Suprapubic skin (tissue), 4 donors: ENCODE measurements at regions not wholly inside any gene's neighbourhood (a gene's known extent, or its start where the extent isn't known, plus 50 kb on each side); places are given as distances from the start of the nearest gene placed in this dataset.
"Not testable (repeated sequence)": the region's sequence is repeated elsewhere in the genome, so short reads cannot be mapped to it uniquely, and the experiment has no call there.

ENCODE experiments used
- DNase-seq, 2 donors: peaks; one replicate each; pipeline ENCODE4 v3.0.0-alpha.2; 2019; ENCODE audit warnings: low spot score in 2 of 2
- H3K27ac ChIP-seq: fragments of 200-600 bp; sonication (generic); one replicate; pipeline ENCODE4 v1.5.1; 2019
- H3K27me3 ChIP-seq: fragments of 200-600 bp; sonication (generic); one replicate; pipeline ENCODE4 v1.5.1; 2019
- H3K36me3 ChIP-seq: fragments of 200-600 bp; sonication (generic); one replicate; pipeline ENCODE4 v1.5.1; 2019
- H3K4me1 ChIP-seq: fragments of 200-600 bp; sonication (generic); one replicate; pipeline ENCODE4 v1.5.1; 2019
- H3K4me3 ChIP-seq: fragments of 200-600 bp; sonication (generic); one replicate; pipeline ENCODE4 v1.5.1; 2019; ENCODE audit warnings: mild to moderate bottlenecking
- H3K9me3 ChIP-seq: fragments of 200-600 bp; sonication (generic); one replicate; pipeline ENCODE4 v1.5.1; 2019
- EP300 ChIP-seq: sonication (generic); formaldehyde crosslinking; IDR thresholded peaks from one replicate; pipeline ENCODE4 v1.6.1; 2017; ENCODE audit warnings: antibody characterized with exemption
- POLR2A ChIP-seq, 2 donors: fragments of 450-650 bp; IDR thresholded peaks; one replicate each; pipeline ENCODE4 v1.6.1; 2017; ENCODE audit warnings: antibody characterized with exemption in 2 of 2, mild to moderate bottlenecking in 2 of 2, moderate library complexity in 2 of 2
- WGBS: methylation state at CpG from one replicate; pipeline ENCODE4 v1.1.5; 2018; 5-methylcytosine and 5-hydroxymethylcytosine counted together
- TF ChIP-seq, protein P1 (sequence below), 2 donors: fragments of 200-600 bp in 1 of 2; fragments of 450-650 bp in 1 of 2; sonication (generic) in 1 of 2; IDR thresholded peaks; one replicate each; pipeline ENCODE4 v1.5.1; 2016 to 2019; ENCODE audit warnings: antibody characterized with exemption in 2 of 2, mild to moderate bottlenecking in 1 of 2, moderate library complexity in 1 of 2

DNA sequence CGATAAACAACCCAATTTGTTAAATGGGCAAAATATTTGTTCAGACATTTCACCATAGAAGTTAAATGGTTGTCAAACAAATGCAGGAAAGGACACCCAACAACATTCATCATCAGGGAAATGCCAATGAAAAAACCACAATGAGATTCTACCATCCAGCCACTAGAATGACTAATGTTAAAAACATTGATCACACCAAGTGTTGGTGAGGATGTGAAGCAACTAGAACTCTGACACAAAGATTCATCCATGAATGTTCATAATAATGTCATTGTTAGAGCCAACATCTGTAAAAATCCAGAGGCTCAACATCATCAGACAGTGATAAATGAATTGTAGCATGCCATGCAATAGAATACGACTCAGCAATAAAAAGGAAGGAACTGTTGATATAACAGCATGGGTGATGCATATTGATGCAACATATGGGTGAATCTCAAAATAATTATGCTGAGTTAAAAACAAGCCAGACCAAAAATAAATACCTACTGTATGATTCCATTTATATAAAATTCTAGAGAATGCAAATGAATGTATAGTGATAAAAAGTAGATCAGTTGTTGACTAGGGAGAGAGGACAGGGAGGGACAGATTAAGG is 55.9 kb upstream of the UNC5A start:
- H3K4me3 ChIP-seq, result no peak overlapping the region
- H3K9me3 ChIP-seq, result no peaks in the 10 kb centered on the region
- H3K27me3 ChIP-seq, result peaks cover 21% of the 10 kb centered on the region
- no peak overlapping the region for H3K27ac ChIP-seq
- TF ChIP-seq EP300, result no peak
- TF ChIP-seq, protein P1, sequence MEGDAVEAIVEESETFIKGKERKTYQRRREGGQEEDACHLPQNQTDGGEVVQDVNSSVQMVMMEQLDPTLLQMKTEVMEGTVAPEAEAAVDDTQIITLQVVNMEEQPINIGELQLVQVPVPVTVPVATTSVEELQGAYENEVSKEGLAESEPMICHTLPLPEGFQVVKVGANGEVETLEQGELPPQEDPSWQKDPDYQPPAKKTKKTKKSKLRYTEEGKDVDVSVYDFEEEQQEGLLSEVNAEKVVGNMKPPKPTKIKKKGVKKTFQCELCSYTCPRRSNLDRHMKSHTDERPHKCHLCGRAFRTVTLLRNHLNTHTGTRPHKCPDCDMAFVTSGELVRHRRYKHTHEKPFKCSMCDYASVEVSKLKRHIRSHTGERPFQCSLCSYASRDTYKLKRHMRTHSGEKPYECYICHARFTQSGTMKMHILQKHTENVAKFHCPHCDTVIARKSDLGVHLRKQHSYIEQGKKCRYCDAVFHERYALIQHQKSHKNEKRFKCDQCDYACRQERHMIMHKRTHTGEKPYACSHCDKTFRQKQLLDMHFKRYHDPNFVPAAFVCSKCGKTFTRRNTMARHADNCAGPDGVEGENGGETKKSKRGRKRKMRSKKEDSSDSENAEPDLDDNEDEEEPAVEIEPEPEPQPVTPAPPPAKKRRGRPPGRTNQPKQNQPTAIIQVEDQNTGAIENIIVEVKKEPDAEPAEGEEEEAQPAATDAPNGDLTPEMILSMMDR (IDR thresholded peaks at IDR 0.05), result no peak
- no peak for TF ChIP-seq POLR2A (IDR thresholded peaks at IDR 0.05)
- no peaks in the 10 kb centered on the region for H3K4me1 ChIP-seq
- DNase-seq, result no peak
- 86% methylated on average over 2 of the region's 2 CpGs for WGBS
- no peaks in the 10 kb centered on the region for H3K36me3 ChIP-seq

DNA sequence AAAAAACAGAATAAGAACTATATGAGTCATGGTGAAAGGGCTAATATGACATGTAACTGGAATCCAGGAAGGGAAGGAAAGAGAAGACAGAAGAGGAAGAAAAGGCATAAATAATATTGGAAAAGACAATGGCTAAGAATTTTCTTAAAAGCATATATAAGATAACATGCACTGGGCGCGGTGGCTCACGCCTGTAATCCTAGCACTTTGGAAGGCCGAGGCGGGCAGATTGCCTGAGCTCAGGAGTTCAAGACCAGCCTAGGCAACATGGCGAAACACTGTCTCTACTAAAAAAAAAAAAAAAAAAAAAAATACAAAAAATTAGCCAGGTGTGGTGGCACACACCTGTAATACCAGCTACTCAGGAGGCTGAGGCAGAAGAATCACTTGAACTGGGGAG is 54.8 kb upstream of the UNC5A start:
- peak; percentile 5 to 32 for DNase-seq

DNA sequence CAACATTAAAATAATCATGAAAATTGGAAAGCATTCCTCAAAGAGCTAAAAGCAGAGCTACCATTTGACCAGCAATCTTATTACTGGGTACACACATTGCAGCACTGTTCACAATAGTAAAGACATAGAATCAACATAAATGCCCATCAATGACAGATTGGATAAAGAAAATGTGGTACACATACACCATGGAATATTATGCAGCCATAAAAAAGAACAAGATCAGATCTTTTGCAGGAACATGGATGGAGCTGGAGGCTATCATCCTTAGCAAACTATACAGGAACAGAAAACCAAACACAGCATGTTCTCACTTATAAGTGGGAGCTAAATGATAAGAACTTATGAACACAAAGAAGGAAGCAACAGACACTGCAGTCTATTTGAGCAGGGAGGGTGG is 52.8 kb upstream of the UNC5A start:
- not testable (repeated sequence) for DNase-seq, H3K36me3 ChIP-seq, H3K27ac ChIP-seq

More for the DNA sequence above, 54.8 kb upstream of the UNC5A start:
- peaks cover 11% of the 10 kb centered on the region for H3K27me3 ChIP-seq
- WGBS, result 88% methylated on average over 6 of the region's 6 CpGs
- H3K36me3 ChIP-seq, H3K9me3 ChIP-seq, H3K27ac ChIP-seq, H3K4me1 ChIP-seq, H3K4me3 ChIP-seq: not testable (repeated sequence)

More for the DNA sequence above, 52.8 kb upstream of the UNC5A start:
- H3K4me1 ChIP-seq, H3K4me3 ChIP-seq, H3K9me3 ChIP-seq: not testable (repeated sequence)
- peaks cover 10% of the 10 kb centered on the region for H3K27me3 ChIP-seq
